HG03097 (cell line): ENCODE measurements at regions not wholly inside any gene's neighbourhood (a gene's known extent, or its start where the extent isn't known, plus 50 kb on each side); places are given as distances from the start of the nearest gene placed in this dataset.
"Not testable (repeated sequence)": the region's sequence is repeated elsewhere in the genome, so short reads cannot be mapped to it uniquely, and the experiment has no call there.

ENCODE experiments used
- ATAC-seq: cut with Tn5 transposase; IDR thresholded peaks from one replicate; pipeline ENCODE4 v1.9.1; 2021; ENCODE audit not compliant: unreplicated experiment, low FRiP score

GRCh38 chr3:181554233-181554765 lies 157.4 kb upstream of the SOX2 start:
- ATAC-seq = no peak

DNA sequence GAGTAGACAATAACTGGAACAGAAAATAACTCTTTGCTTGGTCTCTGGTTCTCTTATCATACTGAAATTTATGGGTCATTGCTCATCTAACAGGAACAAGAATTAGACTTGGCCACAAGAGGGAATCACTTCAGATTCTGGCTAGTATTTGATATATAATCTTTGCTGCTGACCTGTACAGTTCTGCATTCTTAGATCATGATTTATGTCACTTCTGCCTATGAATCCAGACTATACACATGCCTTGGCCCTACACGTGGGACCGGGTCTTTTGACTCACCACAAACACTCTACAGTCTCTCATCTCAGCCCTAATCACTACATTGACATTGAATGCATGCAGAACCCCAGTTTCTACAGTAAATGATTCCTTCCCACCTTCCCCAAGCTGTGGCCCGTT lies 162.5 kb upstream of the SOX2 start:
- ATAC-seq = no peak

- ATAC-seq = no peak
Observed at GRCh38 chr3:181541414-181541813, 170.3 kb upstream of the SOX2 start.

DNA sequence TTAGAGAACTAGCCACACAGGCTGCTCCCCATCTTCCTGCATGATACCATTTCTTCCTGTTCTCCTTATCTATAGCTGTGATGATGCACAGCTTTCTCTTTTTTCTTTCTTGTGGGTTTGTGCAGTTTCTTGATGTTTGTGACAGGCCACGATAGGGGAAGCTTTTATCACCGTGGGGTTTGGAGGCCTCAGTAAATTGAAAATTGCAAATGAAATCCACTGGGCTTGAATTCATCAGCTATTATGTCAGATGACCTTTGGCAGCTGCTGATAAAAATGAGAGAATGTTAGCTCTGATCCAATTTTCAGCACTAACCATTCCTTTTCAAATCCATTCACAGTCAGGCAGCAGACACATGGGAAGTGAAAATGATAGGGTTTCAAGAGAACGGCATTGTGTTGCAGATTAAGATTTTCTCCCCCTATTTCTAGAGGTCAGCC lies 176.9 kb upstream of the SOX2 start:
- no peak for ATAC-seq

- no peak for ATAC-seq
Observed at GRCh38 chr3:181533811-181534210, 177.9 kb upstream of the SOX2 start.

DNA sequence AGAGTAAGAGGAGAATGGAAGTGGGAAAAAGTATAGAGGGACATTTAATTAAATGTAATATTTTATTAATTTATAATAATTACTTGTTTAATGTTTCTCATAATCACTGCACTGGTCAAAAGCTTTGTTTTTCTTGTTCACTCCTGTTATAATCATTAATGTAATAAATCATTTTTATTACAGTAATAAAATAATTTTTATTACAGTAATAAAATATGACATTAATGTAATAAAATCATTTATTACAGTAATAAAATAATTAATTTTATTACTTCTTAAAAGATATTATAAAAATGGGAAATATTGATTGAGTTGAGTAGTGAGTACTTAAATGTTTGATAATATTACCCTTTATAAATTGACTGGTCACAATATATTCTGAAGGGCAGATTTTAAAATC lies 181.1 kb upstream of the SOX2 start:
- no peak for ATAC-seq

GRCh38 chr3:181521831-181522230 lies 189.9 kb upstream of the SOX2 start:
- no peak for ATAC-seq

DNA sequence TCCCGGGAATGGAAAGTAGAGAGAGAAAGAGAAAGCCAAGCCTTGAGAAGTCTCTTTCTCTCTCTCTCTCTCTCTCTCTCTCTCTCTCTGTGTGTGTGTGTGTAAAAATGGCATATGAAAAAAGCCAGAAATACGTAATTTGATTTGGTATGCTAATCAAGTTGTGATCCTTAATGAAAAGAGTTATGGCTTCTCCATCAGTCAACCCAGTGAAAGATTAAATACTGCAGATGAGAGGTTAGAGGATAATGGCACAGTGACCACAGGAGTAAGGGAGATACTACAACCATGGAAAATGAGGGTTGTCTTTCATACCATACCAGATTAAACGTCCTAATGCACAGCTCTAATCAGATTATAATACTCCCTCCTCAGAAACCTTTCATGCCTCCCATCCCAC lies 193.5 kb upstream of the SOX2 start:
- no peak for ATAC-seq

- ATAC-seq = no peak
Observed at GRCh38 chr3:181512787-181513186, 198.9 kb upstream of the SOX2 start.

DNA sequence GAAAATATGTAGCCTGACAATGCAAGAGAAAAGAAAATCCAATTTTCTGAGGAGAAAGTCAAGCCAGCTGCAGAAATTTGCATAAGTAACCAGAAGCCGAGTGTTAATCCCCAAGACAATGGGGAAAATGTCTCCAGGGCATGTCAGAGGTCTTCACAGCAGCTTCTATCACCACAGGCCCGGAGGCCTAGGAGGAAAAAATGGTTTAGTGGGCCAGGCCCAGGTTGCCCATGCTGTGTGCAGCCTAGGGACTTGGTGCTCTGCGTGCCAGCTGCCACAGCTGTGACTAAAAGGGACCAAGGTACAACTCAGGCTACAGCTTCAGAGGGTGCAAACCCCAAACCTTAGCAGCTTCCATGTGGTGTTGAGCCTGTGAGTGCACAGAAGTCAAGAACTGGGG lies 201.2 kb upstream of the SOX2 start:
- no peak for ATAC-seq

- ATAC-seq = no peak
Observed at GRCh38 chr3:181497358-181497757, 214.4 kb upstream of the SOX2 start.

GRCh38 chr3:181493423-181493822 lies 218.3 kb upstream of the SOX2 start:
- ATAC-seq = no peak

GRCh38 chr3:181488536-181488935 lies 223.2 kb upstream of the SOX2 start:
- no peak for ATAC-seq

DNA sequence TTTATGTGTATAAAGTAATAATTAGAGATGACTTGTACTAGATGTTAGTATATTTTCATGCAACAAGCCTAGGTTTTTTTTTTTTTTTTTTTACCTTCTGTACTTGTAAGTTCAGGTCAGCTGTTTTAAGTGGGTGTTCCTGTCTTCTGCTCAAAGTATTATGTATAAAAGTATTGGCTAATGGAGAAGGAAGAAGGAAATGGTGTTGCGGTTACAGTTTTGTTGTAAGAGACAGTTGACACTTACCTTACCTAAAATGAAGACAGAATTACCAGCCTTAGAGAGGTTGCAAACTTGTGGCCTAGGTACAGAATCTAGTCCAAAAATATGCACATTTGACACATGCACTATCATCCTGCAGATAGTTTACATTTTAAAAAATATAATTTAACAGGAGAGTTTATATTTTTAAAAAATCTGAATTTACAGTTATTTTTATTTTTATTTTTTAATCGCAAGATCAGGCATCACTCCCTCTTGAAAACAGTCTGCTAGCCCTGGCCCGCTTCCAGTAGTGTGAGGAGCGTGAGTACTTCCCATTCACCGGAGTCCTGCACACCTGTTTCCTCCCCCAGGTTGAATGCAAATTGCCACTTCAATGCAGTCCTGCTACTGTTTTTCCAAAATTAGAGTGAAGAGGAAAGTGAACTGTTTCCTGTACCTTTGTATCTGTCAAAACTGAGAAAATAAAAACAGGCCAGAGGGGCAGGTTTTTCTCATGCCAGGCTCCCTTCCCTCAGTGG lies 224.3 kb upstream of the SOX2 start:
- ATAC-seq = no peak

DNA sequence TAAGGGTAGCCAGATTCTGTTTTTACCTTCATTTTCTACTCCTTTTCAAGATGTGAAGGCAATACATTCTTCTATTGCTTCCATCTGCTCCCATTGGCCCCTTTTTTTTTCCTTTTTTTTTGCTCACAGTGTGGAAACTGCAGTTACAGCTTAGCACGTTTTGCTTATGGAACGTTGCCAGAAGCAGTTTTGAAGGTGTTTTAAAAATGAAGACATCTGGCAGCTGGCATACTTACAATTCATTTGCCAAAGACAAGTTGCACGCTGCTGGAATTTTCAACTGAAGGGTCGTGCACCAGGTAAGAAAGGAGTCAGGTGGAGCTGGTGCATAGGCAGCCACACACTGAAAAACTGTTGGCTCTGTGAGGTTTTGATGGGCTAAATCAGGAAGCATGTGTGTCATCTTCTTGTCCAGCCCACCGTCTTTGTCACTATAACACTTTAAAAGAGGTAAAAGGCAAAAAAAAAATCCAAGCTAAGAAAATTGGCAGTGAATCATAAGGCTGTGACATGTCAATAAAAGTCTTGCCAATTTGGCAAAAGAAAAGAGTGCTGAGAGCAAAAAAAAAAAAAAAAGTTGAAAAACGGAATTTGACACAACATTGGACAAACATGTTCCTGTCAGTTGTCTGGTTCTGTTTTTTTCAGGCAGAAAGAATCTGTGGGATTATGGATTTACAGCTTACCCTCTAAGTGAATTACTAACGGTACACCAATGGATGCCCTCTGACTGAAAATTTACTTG lies 225.4 kb upstream of the SOX2 start:
- ATAC-seq = no peak

GRCh38 chr3:181484026-181484425 lies 227.7 kb upstream of the SOX2 start:
- ATAC-seq = no peak

DNA sequence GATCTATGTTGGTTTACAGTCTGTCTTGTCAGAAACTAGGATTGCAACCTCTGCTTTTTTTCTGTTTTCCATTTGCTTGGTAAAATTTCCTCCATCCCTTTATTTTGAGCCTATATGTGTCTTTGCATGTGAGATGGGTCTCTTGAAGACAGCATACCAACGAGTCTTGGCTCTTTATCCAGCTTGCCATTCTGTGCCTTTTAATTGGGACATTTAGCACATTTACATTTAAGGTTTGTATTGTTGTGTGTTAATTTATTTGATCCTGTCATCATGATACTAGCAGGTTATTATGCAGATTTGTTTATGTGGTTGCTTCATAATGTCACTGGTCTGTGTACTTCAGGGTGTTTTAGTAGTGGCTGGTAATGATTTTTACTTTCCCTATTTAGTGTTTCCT lies 236.6 kb upstream of the SOX2 start:
- not testable (repeated sequence) for ATAC-seq

DNA sequence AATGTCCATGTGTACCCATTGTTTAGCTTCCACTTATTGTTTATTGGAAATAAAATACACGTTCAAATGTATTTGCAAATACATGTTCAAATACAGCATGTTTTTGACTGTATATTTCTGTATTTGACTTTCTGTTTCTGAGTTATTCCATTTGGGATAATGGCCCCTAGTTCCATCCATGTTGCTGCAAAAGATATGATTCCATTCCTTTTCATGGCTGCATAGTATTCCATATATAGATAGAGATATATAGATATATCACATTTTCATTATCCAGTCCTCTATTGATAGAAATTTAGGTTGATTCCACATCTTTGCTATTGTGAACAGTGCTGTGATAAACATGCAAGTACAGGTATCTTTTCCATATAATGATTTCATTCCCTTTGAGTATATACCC lies 241.4 kb upstream of the SOX2 start:
- ATAC-seq = no peak

- no peak for ATAC-seq
Observed at GRCh38 chr3:181464033-181464694, 247.6 kb upstream of the SOX2 start.

DNA sequence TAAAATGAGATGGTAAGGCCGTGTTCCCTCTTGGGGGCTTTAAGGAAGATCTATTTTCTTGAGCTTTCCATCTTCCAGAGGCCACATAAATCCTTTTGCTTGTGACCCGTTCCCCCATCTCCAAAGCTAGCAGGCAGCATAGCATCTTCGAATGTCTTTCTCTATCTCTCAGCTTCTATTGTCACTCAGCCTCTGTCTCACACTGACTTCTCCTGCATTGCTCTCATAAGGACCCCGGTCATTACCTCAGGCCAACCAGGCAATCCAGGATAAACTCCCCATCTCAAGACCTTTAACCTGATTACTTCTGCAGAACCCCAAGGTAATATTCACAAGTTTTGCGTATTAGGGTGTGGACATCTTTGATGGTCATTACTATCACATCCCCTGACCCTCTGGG lies 250.3 kb upstream of the SOX2 start:
- ATAC-seq = no peak

- no peak for ATAC-seq
Observed at GRCh38 chr3:181459516-181459915, 252.2 kb upstream of the SOX2 start.
